CD4-positive, alpha-beta T cell treated with Interleukin-17A for 1 hour (primary cell): ENCODE measurements at regions not wholly inside any gene's neighbourhood (a gene's known extent, or its start where the extent isn't known, plus 50 kb on each side); places are given as distances from the start of the nearest gene placed in this dataset.
"Not testable (repeated sequence)": the region's sequence is repeated elsewhere in the genome, so short reads cannot be mapped to it uniquely, and the experiment has no call there.

Experiments used
- DNase-seq: peaks from one replicate; pipeline ENCODE4 v3.0.0-alpha.2; 2020

DNA sequence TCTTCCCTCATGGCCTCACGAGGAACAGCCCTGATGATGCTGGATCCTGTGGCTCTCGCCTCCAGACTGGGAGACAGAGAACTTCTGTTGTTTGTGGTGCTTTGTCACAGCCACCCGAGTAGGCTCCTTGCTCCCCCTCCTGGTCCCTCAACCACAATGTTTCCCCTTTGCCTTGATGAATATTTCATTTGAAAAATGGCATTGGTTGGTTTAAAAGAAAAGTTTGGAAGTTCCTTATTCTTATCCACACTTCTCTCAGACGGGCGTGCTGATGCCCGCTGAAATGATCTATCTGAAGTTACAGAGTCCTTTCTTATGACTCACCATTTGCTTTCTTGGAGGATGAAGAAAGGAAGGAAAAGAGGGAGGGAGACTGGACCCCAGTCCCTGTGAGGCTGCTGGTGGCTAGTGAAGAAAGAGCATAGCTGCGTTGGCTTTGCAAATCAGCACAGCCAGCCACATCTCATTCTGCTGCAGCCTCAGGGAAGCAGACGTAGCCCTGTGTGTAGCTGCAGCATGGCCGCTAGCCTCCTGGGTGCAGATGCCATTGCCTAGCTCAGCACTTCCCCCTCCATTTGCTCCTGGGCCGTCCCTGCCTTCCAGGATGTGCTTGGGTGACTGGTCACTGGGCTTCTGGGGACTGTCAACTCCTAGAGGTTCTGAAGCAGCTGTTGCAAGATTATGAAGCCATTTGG lies 185.9 kb downstream of the ERCC6L2 start:
- DNase-seq = peak; percentile 65

DNA sequence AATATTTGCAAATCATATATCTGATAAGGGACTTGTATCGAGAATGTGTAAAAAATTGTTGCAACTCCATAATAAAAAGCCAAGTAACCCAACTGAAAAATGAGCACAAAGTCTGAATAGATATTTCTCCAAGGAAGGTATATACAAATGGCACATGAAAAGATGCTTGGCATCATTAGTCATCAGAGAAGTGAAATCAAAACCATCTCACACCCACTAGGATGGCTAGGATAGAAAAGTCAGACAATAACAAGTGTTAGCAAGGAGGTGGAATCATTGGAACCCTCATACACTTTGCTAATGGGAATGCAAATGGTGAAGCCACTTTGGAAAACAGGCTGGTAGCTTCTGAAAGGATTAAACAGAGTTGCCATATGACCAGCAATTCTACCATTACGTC lies 182.7 kb downstream of the ERCC6L2 start:
- no peak for DNase-seq

DNA sequence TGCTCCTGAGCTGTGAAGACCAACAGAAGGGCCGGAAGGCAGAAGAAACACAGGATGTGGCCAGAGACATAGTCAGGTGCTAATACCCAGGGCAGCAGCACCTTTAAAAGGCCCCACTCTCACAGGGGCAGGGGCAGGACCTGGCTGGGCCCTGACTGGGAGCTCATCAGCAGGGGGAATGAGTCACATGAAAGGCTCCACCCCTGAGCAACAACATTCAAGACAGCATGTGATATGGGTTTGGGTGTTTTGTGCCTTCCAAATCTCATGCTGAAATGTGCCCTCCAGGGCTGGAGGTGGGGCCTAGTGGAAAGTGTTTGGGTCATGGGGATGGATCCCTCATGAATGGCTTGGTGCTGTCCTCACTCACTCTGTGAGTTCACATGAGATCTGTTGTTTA lies 181.7 kb downstream of the ERCC6L2 start:
- DNase-seq = no peak

DNA sequence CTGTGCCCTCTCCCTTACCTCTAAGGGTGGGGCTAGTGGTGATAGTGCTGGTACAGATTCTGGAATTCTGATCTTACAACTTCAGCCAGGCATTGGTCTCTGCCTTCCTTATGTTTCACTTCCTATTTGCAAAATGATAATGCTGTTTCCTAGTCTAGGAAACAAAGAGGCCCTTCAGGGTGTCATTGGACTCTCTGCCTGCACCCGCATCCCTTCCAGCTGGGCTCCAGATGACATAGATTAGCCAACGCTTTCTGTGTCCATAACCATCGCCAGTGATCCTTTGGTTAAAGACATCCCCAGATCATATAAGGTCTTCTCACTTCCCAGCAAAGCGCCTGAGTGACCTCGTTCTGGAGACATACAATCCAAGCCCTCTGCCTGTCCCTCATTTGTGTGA lies 180.7 kb downstream of the ERCC6L2 start:
- DNase-seq = no peak

DNA sequence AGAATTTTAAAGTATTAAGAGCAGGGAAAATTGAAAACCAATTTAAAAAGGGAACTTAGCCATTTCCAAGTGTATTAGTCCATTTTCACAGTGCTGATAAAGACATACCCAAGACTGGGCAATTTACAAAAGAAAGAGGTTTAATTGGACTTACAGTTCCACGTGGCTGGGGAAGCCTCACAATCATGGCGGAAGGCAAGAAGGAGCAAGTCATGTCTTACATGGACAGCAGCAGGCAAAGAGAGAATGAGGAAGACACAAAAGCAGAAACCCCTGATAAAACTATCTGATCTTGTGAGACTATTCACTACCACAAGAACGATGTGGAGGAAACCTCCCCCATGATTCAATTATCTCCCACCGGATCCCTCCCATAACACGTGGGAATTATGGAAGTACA lies 178.8 kb downstream of the ERCC6L2 start:
- not testable (repeated sequence) for DNase-seq

GRCh38 chr9:96052686-96053085 lies 177.2 kb downstream of the ERCC6L2 start:
- no peak for DNase-seq

- no peak for DNase-seq
Observed at GRCh38 chr9:96051423-96051822, 175.9 kb downstream of the ERCC6L2 start.

- no peak for DNase-seq
Observed at GRCh38 chr9:96050861-96051155, 175.3 kb downstream of the ERCC6L2 start.

DNA sequence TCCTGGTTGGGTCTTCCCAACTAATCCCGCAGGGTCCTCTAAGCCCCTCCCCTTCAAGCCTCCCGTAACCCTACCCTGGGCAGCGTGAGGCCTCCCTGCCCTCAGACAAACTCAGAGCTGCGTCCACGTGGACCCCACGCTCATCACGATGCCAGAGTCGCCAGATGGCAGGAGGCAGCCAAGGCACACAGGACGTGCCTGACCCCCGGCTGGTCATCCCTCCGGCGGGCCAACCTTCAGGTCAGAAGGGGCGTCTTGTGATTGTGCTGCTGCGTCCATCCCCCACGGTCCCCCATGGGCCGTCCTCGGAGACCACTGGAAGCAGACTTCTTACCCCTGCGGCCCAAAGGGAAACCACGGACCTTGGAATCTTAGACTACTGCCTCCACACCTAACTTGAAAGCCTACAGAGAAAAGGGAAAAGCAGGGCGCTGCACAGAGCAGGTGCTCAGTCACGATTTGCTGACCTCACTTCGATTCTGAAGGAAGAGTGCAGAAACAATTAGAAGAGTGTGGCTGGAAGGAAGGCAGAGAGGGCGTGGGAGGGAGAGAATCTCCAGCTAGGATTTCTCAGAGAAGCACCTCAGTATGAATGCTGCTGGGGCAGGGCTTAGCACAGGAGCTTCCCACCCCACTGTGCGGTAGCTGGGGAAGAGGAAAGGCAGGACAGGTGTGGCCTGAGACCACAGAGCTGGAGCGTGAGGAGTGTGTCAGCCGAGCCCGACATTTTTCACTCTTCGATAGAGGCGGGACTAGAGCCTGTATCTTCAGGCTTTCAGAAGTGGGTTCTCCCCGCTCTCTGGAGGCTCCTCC lies 174.8 kb downstream of the ERCC6L2 start:
- DNase-seq = no peak

- DNase-seq = no peak
Observed at GRCh38 chr9:96048956-96049831, 173.7 kb downstream of the ERCC6L2 start.

- no peak for DNase-seq
Observed at GRCh38 chr9:96048104-96048955, 172.8 kb downstream of the ERCC6L2 start.

- DNase-seq = no peak
Observed at GRCh38 chr9:96047741-96048103, 172.2 kb downstream of the ERCC6L2 start.

DNA sequence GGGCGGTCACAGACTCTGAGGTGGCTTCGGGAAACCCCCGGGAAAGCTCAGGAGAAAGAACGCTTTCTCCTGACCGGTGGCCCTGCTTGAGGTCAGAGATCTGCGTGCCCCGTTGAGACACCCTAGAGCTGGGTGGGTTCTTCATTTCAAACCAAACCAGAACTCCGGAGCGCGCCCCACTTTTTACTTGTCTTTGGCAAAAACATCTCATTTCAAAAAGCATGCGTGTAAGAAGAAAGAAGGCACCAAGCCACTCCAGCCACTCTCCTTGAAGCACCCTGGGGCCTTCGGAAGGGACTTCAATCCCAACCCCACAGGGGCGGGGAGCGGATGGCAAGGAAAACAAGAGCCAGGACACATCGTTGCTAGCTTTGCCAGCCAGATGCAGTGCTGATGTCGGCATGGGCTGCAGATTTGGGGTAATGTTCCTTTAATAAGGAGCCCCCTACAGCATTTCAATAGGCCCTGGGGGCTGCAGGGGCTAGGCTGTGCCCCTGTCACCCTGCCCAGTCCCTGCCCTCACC lies 171.7 kb downstream of the ERCC6L2 start:
- no peak for DNase-seq

GRCh38 chr9:96045811-96046210 lies 170.3 kb downstream of the ERCC6L2 start:
- DNase-seq = no peak

DNA sequence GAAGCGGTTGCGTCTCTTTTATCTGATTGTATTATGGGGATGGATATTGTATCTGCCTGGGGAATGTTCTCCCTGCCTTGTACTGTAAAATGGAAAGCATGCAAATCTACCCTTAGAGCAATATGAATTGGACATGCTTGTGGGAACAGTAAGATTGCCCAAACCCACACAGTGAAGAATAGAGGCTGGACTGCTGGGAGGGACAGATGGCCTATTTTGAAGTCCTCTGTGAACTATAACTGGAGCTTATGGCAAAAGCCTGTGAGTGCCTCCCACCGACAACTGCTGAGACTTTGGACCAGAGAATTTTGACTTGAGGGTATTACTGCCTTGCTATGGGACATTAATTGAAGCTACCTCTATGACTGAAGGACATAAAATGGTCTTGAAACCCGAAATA lies 168.9 kb downstream of the ERCC6L2 start:
- DNase-seq = no peak

DNA sequence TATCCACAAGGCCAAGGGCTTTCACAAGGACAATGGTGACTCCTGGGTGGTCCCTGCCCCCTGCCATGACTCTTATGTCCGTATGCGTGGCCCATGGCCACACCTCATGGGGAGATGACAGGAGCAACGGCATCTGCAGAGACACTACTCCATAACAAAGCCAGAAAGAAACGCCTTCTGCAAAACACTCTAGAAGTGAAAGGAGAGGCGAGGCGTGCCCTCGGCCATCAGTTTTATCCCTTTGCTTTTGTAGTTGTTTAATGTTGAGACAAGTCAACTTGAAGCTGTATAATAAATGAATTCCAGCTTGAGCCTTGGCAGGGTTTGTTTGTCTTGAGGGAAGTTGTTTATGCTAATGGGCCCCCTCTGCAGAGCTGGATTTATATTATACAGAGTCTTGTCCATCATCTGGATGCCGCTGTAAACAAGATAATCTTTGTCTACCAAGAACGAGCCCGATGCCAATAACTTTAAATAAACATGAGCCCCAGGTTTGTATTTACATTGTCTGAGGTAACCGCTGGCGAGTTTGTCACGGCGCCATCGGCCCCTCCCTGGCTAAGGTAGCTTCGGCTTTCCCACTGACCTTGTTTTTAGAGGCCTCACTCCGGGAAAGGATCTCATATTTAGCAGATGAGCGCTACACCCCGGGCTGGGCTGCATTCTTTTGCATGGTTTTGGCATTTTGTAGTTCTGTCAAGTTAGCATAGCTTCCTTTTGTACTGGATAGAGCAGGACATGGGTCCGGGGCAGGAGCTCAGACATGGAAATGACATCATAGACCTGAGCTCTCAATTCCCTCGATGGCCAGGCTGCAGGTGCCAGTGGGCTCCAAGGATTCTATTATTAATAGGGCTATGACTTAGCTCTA lies 165.3 kb downstream of the ERCC6L2 start:
- no peak for DNase-seq

- no peak for DNase-seq
Observed at GRCh38 chr9:96038914-96039313, 163.4 kb downstream of the ERCC6L2 start.

DNA sequence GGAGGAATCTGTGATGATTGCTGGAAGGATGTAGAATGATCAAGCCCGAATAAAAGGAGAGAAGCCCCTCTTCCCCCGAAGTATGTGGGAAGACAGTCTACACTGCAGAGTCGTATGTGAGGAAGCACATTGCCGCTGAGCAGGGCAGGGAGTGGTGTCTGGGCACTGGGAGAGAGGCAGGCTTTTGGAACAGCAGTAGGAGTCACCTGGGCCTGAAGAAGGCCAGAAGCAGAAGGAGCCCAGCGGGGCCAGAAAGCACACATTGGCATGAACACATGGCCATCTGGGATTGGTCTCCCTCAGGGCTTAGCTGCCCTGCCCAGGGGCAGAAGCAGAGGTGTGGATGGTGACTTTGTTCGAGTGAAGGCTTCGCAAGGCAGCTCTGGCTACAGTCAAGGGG lies 162.8 kb downstream of the ERCC6L2 start:
- no peak for DNase-seq

DNA sequence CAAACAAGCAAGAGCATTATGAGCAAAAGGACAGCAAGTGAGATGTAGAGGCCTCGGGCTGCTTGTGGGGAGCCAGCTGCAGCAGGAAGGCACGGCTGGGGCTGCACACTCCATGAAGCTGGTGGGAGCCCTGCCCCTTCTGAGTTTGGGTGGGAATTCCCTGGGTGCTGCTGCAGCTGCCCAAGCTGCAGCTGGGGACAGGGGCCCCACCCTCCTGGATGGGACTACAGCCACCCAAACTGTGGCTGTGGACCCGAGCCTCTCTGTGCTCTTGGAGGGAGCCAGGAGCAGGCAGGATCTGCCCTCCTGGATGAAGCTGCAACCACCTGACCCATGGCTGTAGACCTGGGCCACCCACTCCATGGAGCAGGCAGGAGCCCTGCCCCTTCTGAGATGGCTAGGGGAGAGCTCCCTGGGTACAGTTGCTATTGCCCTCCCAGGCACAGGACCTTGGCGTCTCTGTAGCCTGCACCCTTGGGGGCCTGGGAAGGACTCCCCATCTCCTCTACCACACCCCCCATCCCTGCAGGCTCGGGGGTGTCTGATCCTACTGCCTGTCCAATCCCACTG lies 159.1 kb downstream of the ERCC6L2 start:
- no peak for DNase-seq

GRCh38 chr9:96033896-96034295 lies 158.4 kb downstream of the ERCC6L2 start:
- no peak for DNase-seq

GRCh38 chr9:96031916-96032534 lies 156.5 kb downstream of the ERCC6L2 start:
- DNase-seq = no peak
